ENCODE measurements at regions not wholly inside any gene's neighbourhood (a gene's known extent, or its start where the extent isn't known, plus 50 kb on each side); places are given as distances from the start of the nearest gene placed in this dataset.

- DNase-seq (ENCODE audit: low read depth): no peak
Observed at GRCh38 chr2:200752332-200752731, 59.4 kb upstream of the BZW1 start.

GRCh38 chr2:200752835-200753234, 58.9 kb upstream of the BZW1 start:
- no peak for DNase-seq (ENCODE audit: low read depth)

GRCh38 chr2:200756618-200757321, 54.9 kb upstream of the BZW1 start:
- DNase-seq (ENCODE audit: low read depth): peak; percentile 69

- no peak for DNase-seq (ENCODE audit: low read depth)
Observed at GRCh38 chr2:200757399-200757798, 54.3 kb upstream of the BZW1 start.

GRCh38 chr2:200758341-200758740, 53.4 kb upstream of the BZW1 start:
- DNase-seq (ENCODE audit: low read depth): no peak

GRCh38 chr2:200761266-200761665, 50.4 kb upstream of the BZW1 start:
- DNase-seq (ENCODE audit: low read depth): no peak

All from non-pigmented ciliary epithelial cell (primary cell).